Suprapubic skin (tissue), 4 donors: ENCODE measurements at regions not wholly inside any gene's neighbourhood (a gene's known extent, or its start where the extent isn't known, plus 50 kb on each side); places are given as distances from the start of the nearest gene placed in this dataset.

ENCODE experiments used
- EP300 ChIP-seq: sonication (generic); formaldehyde crosslinking; IDR thresholded peaks from one replicate; pipeline ENCODE4 v1.6.1; 2017; ENCODE audit warnings: antibody characterized with exemption
- POLR2A ChIP-seq, 2 donors: fragments of 450-650 bp; IDR thresholded peaks; one replicate each; pipeline ENCODE4 v1.6.1; 2017; ENCODE audit warnings: antibody characterized with exemption in 2 of 2, mild to moderate bottlenecking in 2 of 2, moderate library complexity in 2 of 2
- POLR2AphosphoS5 ChIP-seq, 3 donors: sonication (generic); formaldehyde crosslinking; IDR thresholded peaks; one replicate each; pipeline ENCODE4 v1.6.1; 2017; ENCODE audit warnings: antibody characterized with exemption in 3 of 3
- TF ChIP-seq, protein P1 (sequence below), 2 donors: fragments of 200-600 bp in 1 of 2; fragments of 450-650 bp in 1 of 2; sonication (generic) in 1 of 2; IDR thresholded peaks; one replicate each; pipeline ENCODE4 v1.5.1; 2016 to 2019; ENCODE audit warnings: antibody characterized with exemption in 2 of 2, mild to moderate bottlenecking in 1 of 2, moderate library complexity in 1 of 2

DNA sequence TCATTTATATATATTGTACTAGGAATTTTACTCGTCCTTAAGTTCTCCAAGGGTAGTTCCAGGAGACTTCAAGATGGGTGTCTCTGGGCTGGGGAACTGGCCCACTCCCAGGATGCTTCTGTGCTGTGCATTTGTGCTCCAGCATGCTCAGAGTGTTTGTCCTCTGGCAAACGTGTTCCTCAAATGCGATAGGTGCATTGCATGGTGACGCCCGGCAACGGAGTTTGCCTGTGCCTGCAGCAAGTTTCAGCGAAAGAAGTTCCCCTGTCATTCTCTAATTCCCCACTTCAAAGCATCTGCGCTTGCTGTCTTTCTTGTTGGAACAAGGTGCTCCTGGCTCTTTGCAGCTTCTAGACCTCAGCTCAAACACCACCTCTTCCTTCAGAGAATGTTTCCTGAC lies 465.1 kb downstream of the GALR1 start:
- TF ChIP-seq, protein P1, sequence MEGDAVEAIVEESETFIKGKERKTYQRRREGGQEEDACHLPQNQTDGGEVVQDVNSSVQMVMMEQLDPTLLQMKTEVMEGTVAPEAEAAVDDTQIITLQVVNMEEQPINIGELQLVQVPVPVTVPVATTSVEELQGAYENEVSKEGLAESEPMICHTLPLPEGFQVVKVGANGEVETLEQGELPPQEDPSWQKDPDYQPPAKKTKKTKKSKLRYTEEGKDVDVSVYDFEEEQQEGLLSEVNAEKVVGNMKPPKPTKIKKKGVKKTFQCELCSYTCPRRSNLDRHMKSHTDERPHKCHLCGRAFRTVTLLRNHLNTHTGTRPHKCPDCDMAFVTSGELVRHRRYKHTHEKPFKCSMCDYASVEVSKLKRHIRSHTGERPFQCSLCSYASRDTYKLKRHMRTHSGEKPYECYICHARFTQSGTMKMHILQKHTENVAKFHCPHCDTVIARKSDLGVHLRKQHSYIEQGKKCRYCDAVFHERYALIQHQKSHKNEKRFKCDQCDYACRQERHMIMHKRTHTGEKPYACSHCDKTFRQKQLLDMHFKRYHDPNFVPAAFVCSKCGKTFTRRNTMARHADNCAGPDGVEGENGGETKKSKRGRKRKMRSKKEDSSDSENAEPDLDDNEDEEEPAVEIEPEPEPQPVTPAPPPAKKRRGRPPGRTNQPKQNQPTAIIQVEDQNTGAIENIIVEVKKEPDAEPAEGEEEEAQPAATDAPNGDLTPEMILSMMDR (IDR thresholded peaks at IDR 0.05): no peak
- TF ChIP-seq POLR2A (IDR thresholded peaks at IDR 0.05) (no peak), POLR2AphosphoS5 (IDR thresholded peaks at IDR 0.05) (no peak), EP300 (no peak)
